Heart left ventricle (tissue), 16 donors: ENCODE measurements at regions not wholly inside any gene's neighbourhood (a gene's known extent, or its start where the extent isn't known, plus 50 kb on each side); places are given as distances from the start of the nearest gene placed in this dataset.

Source experiments
- ATAC-seq, 4 donors: fragments of 200-7000 bp; cut with Tn5 transposase; one replicate each; pipeline ENCODE4 v1.9.1; 2020 to 2022; ENCODE audit warnings: moderate library complexity in 4 of 4, mild to moderate bottlenecking in 3 of 4, moderate number of reproducible peaks in 1 of 4
- DNase-seq, 5 donors: peaks; one replicate each; pipeline ENCODE4 v3.0.0-alpha.2; 2020
- H3K27ac ChIP-seq, 12 donors: fragments of 200-600 bp; sonication (generic) in 4 of 12; one replicate each; pipeline versions ENCODE4 v1.5.0 to v1.8.0; 2016 to 2022; ENCODE audit warnings: mild to moderate bottlenecking in 2 of 12
- H3K27me3 ChIP-seq, 9 donors: fragments of 200-600 bp; sonication (generic) in 2 of 9; one replicate each; pipeline versions ENCODE4 v1.5.1 to v1.8.0; 2016 to 2022; ENCODE audit warnings: mild to moderate bottlenecking in 3 of 9
- H3K36me3 ChIP-seq, 9 donors: fragments of 200-600 bp; sonication (generic) in 2 of 9; one replicate each; pipeline versions ENCODE4 v1.5.0 to v1.8.0; 2018 to 2022; ENCODE audit warnings: mild to moderate bottlenecking in 2 of 9
- H3K4me1 ChIP-seq, 12 donors: fragments of 200-600 bp; sonication (generic) in 4 of 12; one replicate each; pipeline versions ENCODE4 v1.5.0 to v1.8.0; 2016 to 2022; ENCODE audit warnings: mild to moderate bottlenecking in 3 of 12
- H3K4me3 ChIP-seq, 12 donors: fragments of 200-600 bp; sonication (generic) in 4 of 12; one replicate each; pipeline versions ENCODE4 v1.5.0 to v1.8.0; 2017 to 2022; ENCODE audit warnings: mild to moderate bottlenecking in 9 of 12, moderate library complexity in 4 of 12
- H3K9me3 ChIP-seq, 12 donors: fragments of 200-600 bp; sonication (generic) in 4 of 12; one replicate each; pipeline versions ENCODE4 v1.5.0 to v1.8.0; 2016 to 2022; ENCODE audit warnings: mild to moderate bottlenecking in 1 of 12
- POLR2A ChIP-seq, 2 donors: fragments of 450-650 bp; IDR thresholded peaks; one replicate each; pipeline ENCODE4 v1.6.1; 2017; ENCODE audit warnings: antibody characterized with exemption in 2 of 2, mild to moderate bottlenecking in 2 of 2, moderate library complexity in 2 of 2
- WGBS, 4 donors: extraction: QIAGEN DNeasy Blood & Tissue Kit in 2 of 4; methylation state at CpG; one replicate each; pipeline versions ENCODE4 v1.1.5 to v1.1.7; 2013 to 2018; 5-methylcytosine and 5-hydroxymethylcytosine counted together
- intact Hi-C, 10 donors: fragments of 100-400 bp; cut with DNase I; formaldehyde crosslinking; loops; one replicate each; pipeline versions ENCODE4 v1.11.1 to v1.14.2; 2022
- TF ChIP-seq, protein P1 (sequence below), 12 donors: fragments of 200-600 bp; sonication (generic) in 4 of 12; IDR thresholded peaks; one replicate each; pipeline versions ENCODE4 v1.5.0 to v1.8.0; 2018 to 2022; ENCODE audit warnings: antibody characterized with exemption in 12 of 12, mild to moderate bottlenecking in 5 of 12
- donor health status: ischemic (EF 13 %, LVEDD 7.1; RV severe dilation, severe dysfunction).
- donor health status: healthy with polysubstance abuse.
- donor health status: DM: no; HTN: yes; CAD: no.
- donor health status: DM: no; HTN: no; CAD: no.
- donor health status: ischemic (EF 25% LVEDD 6.9; RV normal size, moderate dysfunction).
- donor health status: ischemic (EF 25% LVEDD 5.7; RV mildly dilated, moderate dysfunction).
- donor health status: healthy.
- donor health status: DM: yes; HTN: yes; CAD: no.
- donor health status: ischemic (EF 35%, LVEDD 5.7; RV mildly dilated, moderate dysfunction).
- donor health status: nonischemic (EF 11% LVEDD 7.7; RV severe dilation, severe dysfunction).
- donor health status: DM: yes; HTN: yes; CAD: no.
- donor health status: PGD.
- donor health status: ischemic (EF 29% LVEDD 5.4; RV normal size, mild dysfunction).
- donor health status: nonischemic (EF 23%, LVEDD 6.1; RV moderate dilation, normal function).

GRCh38 chr9:108617676-108618075 lies 238.1 kb downstream of the ACTL7B start:
- Histone ChIP-seq H3K9me3 (no peaks in the 10 kb centered on the region), H3K27me3 (no peaks in the 10 kb centered on the region), H3K36me3 (no peaks in the 10 kb centered on the region), H3K27ac (no peak overlapping the region), H3K4me3 (no peak overlapping the region), H3K4me1 (peaks cover 0 to 15% (median 0%) of the 10 kb centered on the region in 12 donors)
- DNase-seq (no peak), ATAC-seq (no peak)
- intact Hi-C loops, result no loop called here
- TF ChIP-seq POLR2A (IDR thresholded peaks at IDR 0.05), result no peak
- TF ChIP-seq, protein P1, sequence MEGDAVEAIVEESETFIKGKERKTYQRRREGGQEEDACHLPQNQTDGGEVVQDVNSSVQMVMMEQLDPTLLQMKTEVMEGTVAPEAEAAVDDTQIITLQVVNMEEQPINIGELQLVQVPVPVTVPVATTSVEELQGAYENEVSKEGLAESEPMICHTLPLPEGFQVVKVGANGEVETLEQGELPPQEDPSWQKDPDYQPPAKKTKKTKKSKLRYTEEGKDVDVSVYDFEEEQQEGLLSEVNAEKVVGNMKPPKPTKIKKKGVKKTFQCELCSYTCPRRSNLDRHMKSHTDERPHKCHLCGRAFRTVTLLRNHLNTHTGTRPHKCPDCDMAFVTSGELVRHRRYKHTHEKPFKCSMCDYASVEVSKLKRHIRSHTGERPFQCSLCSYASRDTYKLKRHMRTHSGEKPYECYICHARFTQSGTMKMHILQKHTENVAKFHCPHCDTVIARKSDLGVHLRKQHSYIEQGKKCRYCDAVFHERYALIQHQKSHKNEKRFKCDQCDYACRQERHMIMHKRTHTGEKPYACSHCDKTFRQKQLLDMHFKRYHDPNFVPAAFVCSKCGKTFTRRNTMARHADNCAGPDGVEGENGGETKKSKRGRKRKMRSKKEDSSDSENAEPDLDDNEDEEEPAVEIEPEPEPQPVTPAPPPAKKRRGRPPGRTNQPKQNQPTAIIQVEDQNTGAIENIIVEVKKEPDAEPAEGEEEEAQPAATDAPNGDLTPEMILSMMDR (IDR thresholded peaks at IDR 0.05), result no peak

DNA sequence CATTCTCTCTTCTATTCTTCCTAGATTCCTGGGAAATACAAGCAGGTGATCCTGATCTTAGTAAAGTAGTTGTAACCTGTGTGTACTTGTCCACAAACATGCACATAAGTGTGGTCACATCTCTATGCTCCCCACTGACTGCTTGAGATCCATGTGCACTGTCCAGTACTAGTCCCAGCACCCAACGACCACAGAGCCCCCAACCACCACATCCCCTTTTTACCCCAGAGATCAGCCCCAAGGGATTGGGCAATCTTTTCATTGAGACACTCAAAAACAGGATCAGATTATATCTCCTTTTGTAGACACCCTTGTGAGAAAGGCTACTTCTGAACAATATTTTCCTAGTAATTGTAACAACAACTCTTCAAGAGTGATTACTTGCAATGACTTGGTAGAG lies 240.6 kb downstream of the ACTL7B start:
- 37 to 67% (median 53%) methylated on average over 1 of the region's 1 CpG for WGBS, 4 donors
- TF ChIP-seq, protein P1 (IDR thresholded peaks at IDR 0.05), result no peak
- no peak for TF ChIP-seq POLR2A (IDR thresholded peaks at IDR 0.05)

GRCh38 chr9:108612513-108612912 lies 243.3 kb downstream of the ACTL7B start:
- no peak for TF ChIP-seq POLR2A (IDR thresholded peaks at IDR 0.05)
- TF ChIP-seq, protein P1 (IDR thresholded peaks at IDR 0.05), result no peak
- Histone ChIP-seq H3K36me3 (no peaks in the 10 kb centered on the region), H3K27ac (no peak overlapping the region), H3K9me3 (no peaks in the 10 kb centered on the region), H3K4me1 (no peaks in the 10 kb centered on the region), H3K4me3 (no peak overlapping the region), H3K27me3 (no peaks in the 10 kb centered on the region)
- DNase-seq (no peak), ATAC-seq (no peak)
- 78 to 83% (median 79%) methylated on average over 2 of the region's 2 CpGs for WGBS, 4 donors
- intact Hi-C loops, result no loop called here

More for the DNA sequence above, 240.6 kb downstream of the ACTL7B start:
- DNase-seq, result no peak
- Histone ChIP-seq H3K27ac (no peak overlapping the region), H3K27me3 (no peaks in the 10 kb centered on the region), H3K4me3 (no peak overlapping the region), H3K4me1 (no peaks in the 10 kb centered on the region), H3K36me3 (no peaks in the 10 kb centered on the region), H3K9me3 (no peaks in the 10 kb centered on the region)
- intact Hi-C loops, result no loop called here
- no peak for ATAC-seq

DNA sequence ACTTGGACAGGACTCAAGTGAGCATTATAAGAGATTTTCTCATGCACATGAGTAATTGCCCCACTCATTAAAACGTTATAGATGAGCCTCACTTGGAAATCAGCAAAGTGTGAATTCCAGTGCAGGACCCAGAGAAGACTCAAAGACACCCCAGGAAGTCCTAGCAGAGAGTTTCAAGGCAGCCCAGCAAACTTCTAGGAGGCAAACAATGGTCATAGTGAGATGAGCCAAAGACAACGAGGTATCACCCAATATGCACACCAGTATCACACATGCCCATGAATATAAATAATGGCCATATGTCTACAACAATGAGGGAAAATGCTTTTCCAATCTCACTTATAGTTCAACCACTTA lies 245.9 kb downstream of the ACTL7B start:
- Histone ChIP-seq H3K4me1 (no peaks in the 10 kb centered on the region), H3K27ac (no peak overlapping the region), H3K4me3 (no peak overlapping the region), H3K27me3 (peaks cover 0 to 3% (median 0%) of the 10 kb centered on the region in 9 donors), H3K36me3 (no peaks in the 10 kb centered on the region), H3K9me3 (no peaks in the 10 kb centered on the region)
- ATAC-seq, result no peak
- WGBS, 4 donors, result 35 to 52% (median 47%) methylated on average over 2 of the region's 2 CpGs
- intact Hi-C loops, result no loop called here
- TF ChIP-seq, protein P1 (IDR thresholded peaks at IDR 0.05), result no peak
- no peak for TF ChIP-seq POLR2A (IDR thresholded peaks at IDR 0.05)
- DNase-seq, result no peak
